ENCODE measurements at regions not wholly inside any gene's neighbourhood (a gene's known extent, or its start where the extent isn't known, plus 50 kb on each side); places are given as distances from the start of the nearest gene placed in this dataset.

GRCh38 chr9:107705521-107705920 lies 216.0 kb upstream of the KLF4 start:
- ChIA-PET POLR2A (no interaction called here), CTCF (no interaction called here)
- Mint-ChIP-seq H3K27ac (no peak overlapping the region), H3K4me1 (ENCODE audit: low read depth) (no peaks in the 10 kb centered on the region), H3K9me3 (peaks cover 7% of the 10 kb centered on the region), H3K36me3 (no peaks in the 10 kb centered on the region), H3K4me3 (no peak overlapping the region), H3K27me3 (no peaks in the 10 kb centered on the region)
- intact Hi-C loops (cut with micrococcal nuclease): no loop called here
- DNase-seq: no peak

GRCh38 chr9:107704774-107705173 lies 215.2 kb upstream of the KLF4 start:
- DNase-seq: no peak
- Mint-ChIP-seq H3K36me3 (no peaks in the 10 kb centered on the region), H3K9me3 (peaks cover 7% of the 10 kb centered on the region), H3K4me3 (no peak overlapping the region), H3K27me3 (no peaks in the 10 kb centered on the region), H3K4me1 (ENCODE audit: low read depth) (no peaks in the 10 kb centered on the region), H3K27ac (no peak overlapping the region)
- POLR2A ChIA-PET: no interaction called here
- CTCF ChIA-PET: interaction anchor here (0.6 kb wide), 1 partner anchor 384 kb away, joined by 3 read pairs; no protein-coding TSS in a partner anchor
- intact Hi-C loops (cut with micrococcal nuclease): no loop called here

- H3K4me1 Mint-ChIP-seq (ENCODE audit: low read depth): no peaks in the 10 kb centered on the region
- no peak overlapping the region for H3K4me3 Mint-ChIP-seq
- H3K27me3 Mint-ChIP-seq: no peaks in the 10 kb centered on the region
- POLR2A ChIA-PET: no interaction called here
- DNase-seq: no peak
- H3K36me3 Mint-ChIP-seq: no peaks in the 10 kb centered on the region
- intact Hi-C loops (cut with micrococcal nuclease): no loop called here
- CTCF ChIA-PET: no interaction called here
- no peak overlapping the region for H3K27ac Mint-ChIP-seq
- H3K9me3 Mint-ChIP-seq: peaks cover 7% of the 10 kb centered on the region
Observed at GRCh38 chr9:107703651-107704050, 214.1 kb upstream of the KLF4 start.

GRCh38 chr9:107700847-107701246 lies 211.3 kb upstream of the KLF4 start:
- H3K4me1 Mint-ChIP-seq (ENCODE audit: low read depth): no peaks in the 10 kb centered on the region
- ChIA-PET CTCF (no interaction called here), POLR2A (no interaction called here)
- H3K4me3 Mint-ChIP-seq: no peak overlapping the region
- H3K27ac Mint-ChIP-seq: no peak overlapping the region
- H3K9me3 Mint-ChIP-seq: peaks cover 7% of the 10 kb centered on the region
- H3K36me3 Mint-ChIP-seq: no peaks in the 10 kb centered on the region
- intact Hi-C loops (cut with micrococcal nuclease): no loop called here
- H3K27me3 Mint-ChIP-seq: no peaks in the 10 kb centered on the region
- DNase-seq: no peak

DNA sequence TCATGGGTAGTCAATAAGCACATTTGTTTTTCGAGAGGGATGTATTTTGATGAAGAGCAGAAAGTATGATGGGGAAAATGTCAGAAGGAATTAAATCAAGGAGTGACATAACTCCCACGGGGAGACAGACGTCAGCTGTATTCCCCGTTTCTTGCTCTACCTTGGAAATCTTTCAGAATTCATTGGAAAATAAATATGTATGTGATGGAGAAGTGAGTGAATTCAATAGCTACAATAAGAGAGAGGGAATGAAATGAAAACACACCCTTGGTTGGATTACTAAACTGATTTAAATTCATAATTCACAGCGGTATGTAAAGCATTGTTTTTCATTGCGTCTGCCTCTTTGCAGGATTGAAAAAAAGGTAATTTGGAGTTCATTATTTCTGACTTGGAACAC lies 209.7 kb upstream of the KLF4 start:
- Mint-ChIP-seq H3K4me3 (no peak overlapping the region), H3K9me3 (peaks cover 7% of the 10 kb centered on the region)
- intact Hi-C loops (cut with micrococcal nuclease): no loop called here

GRCh38 chr9:107698779-107699178 lies 209.2 kb upstream of the KLF4 start:
- Mint-ChIP-seq H3K4me1 (ENCODE audit: low read depth) (no peaks in the 10 kb centered on the region), H3K27me3 (no peaks in the 10 kb centered on the region), H3K9me3 (peaks cover 6% of the 10 kb centered on the region), H3K36me3 (no peaks in the 10 kb centered on the region), H3K4me3 (no peak overlapping the region), H3K27ac (no peak overlapping the region)
- ChIA-PET CTCF (no interaction called here), POLR2A (no interaction called here)
- intact Hi-C loops (cut with micrococcal nuclease): no loop called here
- DNase-seq: no peak

More for the DNA sequence above, 209.7 kb upstream of the KLF4 start:
- DNase-seq: no peak
- H3K27me3 Mint-ChIP-seq: no peaks in the 10 kb centered on the region
- POLR2A ChIA-PET: no interaction called here
- H3K36me3 Mint-ChIP-seq: no peaks in the 10 kb centered on the region
- CTCF ChIA-PET: no interaction called here
- H3K4me1 Mint-ChIP-seq (ENCODE audit: low read depth): no peaks in the 10 kb centered on the region
- no peak overlapping the region for H3K27ac Mint-ChIP-seq

GRCh38 chr9:107696302-107696701 lies 206.7 kb upstream of the KLF4 start:
- intact Hi-C loops (cut with micrococcal nuclease): no loop called here
- DNase-seq: no peak
- Mint-ChIP-seq H3K27me3 (no peaks in the 10 kb centered on the region), H3K9me3 (no peaks in the 10 kb centered on the region), H3K27ac (no peak overlapping the region), H3K4me3 (no peak overlapping the region), H3K4me1 (ENCODE audit: low read depth) (no peaks in the 10 kb centered on the region), H3K36me3 (no peaks in the 10 kb centered on the region)
- CTCF ChIA-PET: no interaction called here
- POLR2A ChIA-PET: no interaction called here

DNA sequence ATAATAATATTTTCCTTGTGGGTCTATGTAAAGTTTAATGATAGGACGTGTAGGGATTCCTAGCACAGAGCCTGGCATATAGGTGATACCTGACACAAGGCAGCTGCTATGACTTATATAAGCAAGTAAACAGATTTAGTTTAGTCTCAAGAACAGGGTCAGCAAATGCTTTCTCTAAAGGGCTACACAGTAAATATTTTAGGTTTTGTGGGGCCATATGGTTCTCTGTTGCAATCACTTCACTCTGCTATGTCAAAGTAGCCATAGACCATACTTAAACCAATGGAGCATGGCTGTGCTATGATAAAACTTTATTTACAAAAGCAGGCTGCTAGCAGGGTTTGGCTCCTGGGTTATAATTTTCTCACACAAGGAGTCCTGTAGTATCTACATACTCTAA lies 204.8 kb upstream of the KLF4 start:
- intact Hi-C loops (cut with micrococcal nuclease): no loop called here
- no peaks in the 10 kb centered on the region for H3K36me3 Mint-ChIP-seq
- no peaks in the 10 kb centered on the region for H3K9me3 Mint-ChIP-seq
- no peaks in the 10 kb centered on the region for H3K4me1 Mint-ChIP-seq (ENCODE audit: low read depth)
- DNase-seq: no peak
- ChIA-PET POLR2A (no interaction called here), CTCF (no interaction called here)
- H3K27ac Mint-ChIP-seq: no peak overlapping the region
- H3K4me3 Mint-ChIP-seq: no peak overlapping the region
- no peaks in the 10 kb centered on the region for H3K27me3 Mint-ChIP-seq

DNA sequence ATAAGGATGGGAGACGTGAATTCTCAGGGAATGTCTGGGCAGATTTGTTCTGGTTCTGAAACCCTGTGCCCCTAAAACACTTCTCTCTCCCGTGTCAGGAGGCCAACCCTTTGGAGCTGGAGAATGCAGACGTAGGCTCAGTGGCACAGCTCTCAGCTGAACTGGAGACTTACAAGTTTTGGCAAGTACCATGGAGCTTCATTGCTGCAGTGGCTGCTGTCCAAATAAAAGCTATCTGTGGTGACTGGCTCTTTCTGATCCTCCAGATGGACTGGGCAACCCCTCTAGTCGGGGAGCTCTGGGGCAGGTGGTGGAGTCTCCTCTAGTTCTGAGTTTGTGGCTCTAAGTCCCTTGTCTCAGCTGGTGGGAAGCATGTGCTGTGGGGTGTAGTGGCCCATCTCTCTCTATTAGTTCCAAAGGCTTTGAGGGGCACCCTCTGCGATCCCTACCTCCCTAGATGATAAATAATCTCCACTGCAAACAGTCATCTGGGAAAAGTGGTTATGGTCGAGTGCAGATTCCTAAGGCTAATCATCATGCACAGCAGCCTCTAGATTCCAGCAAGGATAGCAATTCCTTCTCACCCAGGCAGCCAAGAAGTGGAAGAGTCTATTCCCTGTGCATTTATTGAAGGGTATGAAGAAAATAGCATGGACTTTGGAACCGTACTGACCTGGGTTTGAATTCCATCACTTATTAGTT lies 204.2 kb upstream of the KLF4 start:
- no peak for DNase-seq
- Mint-ChIP-seq H3K4me1 (ENCODE audit: low read depth) (no peaks in the 10 kb centered on the region), H3K27me3 (no peaks in the 10 kb centered on the region), H3K27ac (no peak overlapping the region), H3K9me3 (peaks cover 2% of the 10 kb centered on the region), H3K4me3 (no peak overlapping the region), H3K36me3 (no peaks in the 10 kb centered on the region)
- ChIA-PET CTCF (no interaction called here), POLR2A (no interaction called here)
- intact Hi-C loops (cut with micrococcal nuclease): no loop called here

GRCh38 chr9:107691664-107692063 lies 202.1 kb upstream of the KLF4 start:
- peaks cover 2% of the 10 kb centered on the region for H3K9me3 Mint-ChIP-seq
- no peak for DNase-seq
- intact Hi-C loops (cut with micrococcal nuclease): no loop called here
- CTCF ChIA-PET: no interaction called here
- no peaks in the 10 kb centered on the region for H3K4me1 Mint-ChIP-seq (ENCODE audit: low read depth)
- H3K4me3 Mint-ChIP-seq: no peak overlapping the region
- no peaks in the 10 kb centered on the region for H3K36me3 Mint-ChIP-seq
- H3K27ac Mint-ChIP-seq: no peak overlapping the region
- H3K27me3 Mint-ChIP-seq: peaks cover 2% of the 10 kb centered on the region
- POLR2A ChIA-PET: no interaction called here

- intact Hi-C loops (cut with micrococcal nuclease): no loop called here
- Mint-ChIP-seq H3K27ac (no peak overlapping the region), H3K27me3 (peaks cover 2% of the 10 kb centered on the region), H3K4me1 (ENCODE audit: low read depth) (no peaks in the 10 kb centered on the region), H3K9me3 (peaks cover 2% of the 10 kb centered on the region), H3K36me3 (no peaks in the 10 kb centered on the region), H3K4me3 (no peak overlapping the region)
- POLR2A ChIA-PET: no interaction called here
- no peak for DNase-seq
- CTCF ChIA-PET: no interaction called here
Observed at GRCh38 chr9:107690021-107690420, 200.5 kb upstream of the KLF4 start.

- Mint-ChIP-seq H3K36me3 (no peaks in the 10 kb centered on the region), H3K27ac (no peak overlapping the region), H3K4me3 (no peak overlapping the region), H3K27me3 (peaks cover 2% of the 10 kb centered on the region), H3K9me3 (peaks cover 2% of the 10 kb centered on the region), H3K4me1 (ENCODE audit: low read depth) (no peaks in the 10 kb centered on the region)
- CTCF ChIA-PET: no interaction called here
- intact Hi-C loops (cut with micrococcal nuclease): no loop called here
- POLR2A ChIA-PET: no interaction called here
- DNase-seq: no peak
Observed at GRCh38 chr9:107688728-107689127, 199.2 kb upstream of the KLF4 start.

DNA sequence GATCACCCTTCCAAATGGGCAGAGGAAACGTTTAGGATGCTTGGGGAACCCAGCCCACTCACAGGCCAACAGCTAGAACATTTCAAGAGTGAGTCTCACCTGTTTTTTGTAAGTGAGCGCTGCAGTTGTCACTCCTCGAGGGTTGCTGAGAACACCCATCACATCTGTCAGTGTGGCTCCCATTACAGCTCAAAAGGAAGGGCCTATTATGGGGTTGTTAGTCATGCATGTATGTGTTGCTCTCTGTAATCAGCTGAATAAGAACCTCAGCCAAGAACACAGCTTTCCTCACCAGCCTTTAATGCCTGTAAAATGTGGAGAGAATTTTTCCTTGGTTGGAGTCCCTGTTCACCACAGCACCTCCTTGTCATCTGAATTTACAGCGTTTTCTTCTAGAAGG lies 196.3 kb upstream of the KLF4 start:
- intact Hi-C loops (cut with micrococcal nuclease): no loop called here
- Mint-ChIP-seq H3K27ac (no peak overlapping the region), H3K9me3 (peaks cover 2% of the 10 kb centered on the region), H3K27me3 (peaks cover 2% of the 10 kb centered on the region), H3K4me3 (no peak overlapping the region), H3K4me1 (ENCODE audit: low read depth) (no peaks in the 10 kb centered on the region), H3K36me3 (no peaks in the 10 kb centered on the region)
- POLR2A ChIA-PET: no interaction called here
- CTCF ChIA-PET: no interaction called here
- DNase-seq: no peak

DNA sequence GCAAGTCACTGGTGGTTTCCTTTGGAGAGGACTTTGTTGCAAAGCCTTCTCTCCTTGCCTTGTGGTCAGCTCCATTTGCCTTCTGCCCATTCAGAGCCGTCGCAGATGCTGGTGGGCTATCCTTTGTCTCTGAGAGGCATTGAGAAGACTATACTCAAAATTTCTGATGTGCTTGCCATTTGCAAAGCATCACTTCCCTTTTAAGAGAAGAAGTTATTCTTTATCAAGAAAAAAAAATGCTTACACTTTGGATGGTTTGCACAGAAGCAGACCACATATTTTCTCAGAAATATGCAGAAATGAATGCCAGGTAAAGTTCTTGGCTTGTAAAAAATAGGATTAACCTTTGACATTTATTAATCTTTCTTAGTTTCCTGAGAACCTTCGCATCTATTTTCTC lies 195.8 kb upstream of the KLF4 start:
- Mint-ChIP-seq H3K27me3 (peaks cover 2% of the 10 kb centered on the region), H3K4me3 (no peak overlapping the region), H3K36me3 (no peaks in the 10 kb centered on the region), H3K9me3 (peaks cover 2% of the 10 kb centered on the region), H3K4me1 (ENCODE audit: low read depth) (no peaks in the 10 kb centered on the region), H3K27ac (no peak overlapping the region)
- ChIA-PET POLR2A (no interaction called here), CTCF (no interaction called here)
- DNase-seq: no peak
- intact Hi-C loops (cut with micrococcal nuclease): no loop called here
